RPMI7951 (cell line): ENCODE measurements at regions not wholly inside any gene's neighbourhood (a gene's known extent, or its start where the extent isn't known, plus 50 kb on each side); places are given as distances from the start of the nearest gene placed in this dataset.

Experiments
- DNase-seq: peaks from one replicate; pipeline ENCODE4 v3.0.0-alpha.2; 2012; ENCODE audit warnings: low read depth

- DNase-seq = no peak
These were observed 362.7 kb downstream of the GADD45G start for GRCh38 chr9:89967527-89967926.

- no peak for DNase-seq
These were observed 364.4 kb downstream of the GADD45G start for GRCh38 chr9:89969156-89969675.

DNA sequence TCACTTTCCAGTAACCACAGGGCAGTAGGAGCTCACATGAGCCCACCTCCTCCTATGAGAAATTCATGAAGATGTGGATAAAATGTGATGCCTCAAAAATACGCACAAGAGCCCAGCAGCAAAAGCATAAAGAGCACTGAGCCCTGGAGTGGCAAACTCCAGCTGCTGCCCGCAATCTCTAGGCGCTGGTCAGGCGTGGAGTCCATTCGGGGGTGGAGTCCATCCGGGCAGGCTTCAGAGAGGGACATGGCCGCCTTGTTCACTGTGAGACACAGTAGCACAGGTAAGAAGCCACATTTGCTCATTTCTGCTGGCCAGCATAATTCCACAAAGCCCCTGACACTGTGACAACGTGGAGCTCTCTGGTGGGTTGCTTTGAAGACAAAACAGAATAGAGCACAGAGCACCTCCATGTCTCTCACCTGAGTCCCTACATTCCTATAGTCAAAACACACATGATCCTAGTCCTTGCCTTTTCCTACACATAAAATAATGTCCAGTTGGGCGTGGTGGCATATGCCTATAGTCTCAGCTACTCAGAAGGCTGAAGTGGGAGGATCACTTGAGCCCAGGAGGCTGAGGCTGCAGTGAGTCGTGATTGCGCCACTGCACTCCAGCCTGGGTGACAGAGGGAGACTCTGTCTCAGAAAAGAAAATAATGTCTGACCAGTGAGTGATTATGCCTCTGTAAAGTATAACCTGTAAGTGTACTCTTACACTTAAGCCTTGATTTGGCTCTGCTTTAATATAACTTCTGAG is 365.2 kb downstream of the GADD45G start:
- no peak for DNase-seq

DNA sequence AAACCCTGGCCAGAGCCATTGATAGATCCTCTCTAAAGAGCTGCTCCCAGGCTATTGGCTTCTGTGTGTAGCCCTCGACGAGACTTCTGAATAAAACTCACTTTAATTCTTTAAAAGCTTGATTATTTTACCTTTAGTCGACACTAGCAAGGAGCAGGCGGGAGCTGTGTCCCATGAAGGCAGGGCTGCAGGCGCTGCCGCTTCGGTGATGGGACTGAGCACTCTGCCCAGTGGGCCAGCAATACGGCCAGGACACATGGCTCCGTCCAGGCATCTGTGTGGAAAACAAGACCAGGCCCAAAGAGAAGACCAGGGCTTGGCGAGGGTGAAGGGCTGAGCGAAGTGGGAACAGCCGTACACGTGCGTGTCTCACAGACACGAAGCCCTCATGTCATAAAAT is 365.9 kb downstream of the GADD45G start:
- DNase-seq = no peak

GRCh38 chr9:89972535-89972934 is 367.7 kb downstream of the GADD45G start:
- no peak for DNase-seq

DNA sequence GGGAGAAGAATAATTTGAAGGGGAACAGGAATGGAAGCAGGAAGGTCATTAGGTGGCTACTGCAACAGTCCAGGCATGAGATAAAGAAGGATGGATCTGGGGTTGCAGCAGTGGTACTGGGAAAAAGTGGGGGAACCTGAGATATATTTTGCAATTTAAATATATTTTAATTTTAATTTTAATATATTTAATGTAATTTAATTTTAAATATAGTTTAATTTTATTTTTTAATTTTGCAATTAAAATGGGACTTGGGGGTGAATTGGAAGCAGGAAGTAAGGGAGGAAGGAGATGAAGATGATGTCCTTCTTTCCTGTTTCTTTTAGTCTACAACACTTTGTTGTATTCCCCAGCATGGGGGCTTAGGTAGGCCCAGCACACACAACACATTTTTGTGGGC is 369.8 kb downstream of the GADD45G start:
- no peak for DNase-seq

DNA sequence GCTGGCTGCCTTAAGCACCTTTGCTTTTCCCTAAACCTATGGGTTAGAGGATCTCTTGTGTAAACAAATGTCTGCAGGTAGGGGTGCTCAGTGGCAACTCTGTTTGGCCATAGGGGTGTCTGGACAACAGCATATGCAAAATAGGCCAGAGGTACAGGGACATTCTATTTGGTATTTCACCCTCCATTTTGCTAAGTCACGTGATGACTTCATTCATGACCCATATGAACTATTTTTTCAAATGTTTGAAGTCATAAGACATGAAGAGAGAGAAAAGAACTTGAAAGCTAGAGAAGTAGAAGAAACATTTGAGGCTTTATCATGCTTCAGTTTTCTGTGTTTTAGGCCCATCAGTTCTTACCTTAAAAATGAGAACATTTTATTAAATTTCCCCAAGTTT is 370.2 kb downstream of the GADD45G start:
- no peak for DNase-seq

GRCh38 chr9:89975630-89976029 is 370.8 kb downstream of the GADD45G start:
- DNase-seq = no peak

DNA sequence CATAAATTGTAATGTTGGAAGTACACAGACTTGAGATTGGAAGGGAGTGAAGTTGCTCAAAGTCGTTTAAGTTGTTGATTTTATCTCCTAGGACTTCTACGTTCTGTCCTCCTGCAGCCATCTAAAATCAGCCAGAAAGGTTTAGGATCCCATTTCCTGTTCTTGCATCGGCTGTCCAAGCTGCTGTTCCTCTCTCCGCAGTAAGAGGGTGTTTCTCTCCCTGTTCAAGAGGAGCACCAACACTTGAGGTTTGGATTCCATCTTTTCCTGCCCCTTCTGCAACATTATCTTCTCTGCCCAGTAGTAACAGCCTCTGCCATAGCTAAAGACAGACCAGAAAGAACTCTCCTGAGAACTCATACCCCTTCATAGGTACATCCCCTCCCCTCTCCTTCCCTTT is 373.4 kb downstream of the GADD45G start:
- no peak for DNase-seq

GRCh38 chr9:89980600-89980999 is 375.8 kb downstream of the GADD45G start:
- DNase-seq = no peak

GRCh38 chr9:89982016-89982415 is 377.2 kb downstream of the GADD45G start:
- no peak for DNase-seq

DNA sequence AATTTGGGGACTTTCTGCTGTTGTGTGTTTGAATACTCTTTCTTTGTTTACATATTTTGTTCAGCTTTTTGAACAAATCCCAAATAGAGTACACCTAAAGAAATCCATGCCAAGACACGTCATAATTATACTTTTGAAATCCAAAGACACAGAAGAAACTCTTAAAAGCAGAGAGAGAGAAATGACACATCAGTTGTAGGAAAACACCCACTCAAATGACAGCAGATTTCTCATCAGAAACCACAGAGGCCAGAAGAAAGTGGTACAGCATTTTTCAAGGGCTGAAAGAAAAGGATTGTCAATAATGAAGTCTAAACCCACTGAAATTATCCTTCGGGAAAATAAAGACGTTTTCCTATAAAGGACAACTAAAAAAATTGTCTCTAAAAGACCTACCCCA is 378.6 kb downstream of the GADD45G start:
- DNase-seq = no peak

GRCh38 chr9:89984214-89984613 is 379.4 kb downstream of the GADD45G start:
- DNase-seq = no peak

DNA sequence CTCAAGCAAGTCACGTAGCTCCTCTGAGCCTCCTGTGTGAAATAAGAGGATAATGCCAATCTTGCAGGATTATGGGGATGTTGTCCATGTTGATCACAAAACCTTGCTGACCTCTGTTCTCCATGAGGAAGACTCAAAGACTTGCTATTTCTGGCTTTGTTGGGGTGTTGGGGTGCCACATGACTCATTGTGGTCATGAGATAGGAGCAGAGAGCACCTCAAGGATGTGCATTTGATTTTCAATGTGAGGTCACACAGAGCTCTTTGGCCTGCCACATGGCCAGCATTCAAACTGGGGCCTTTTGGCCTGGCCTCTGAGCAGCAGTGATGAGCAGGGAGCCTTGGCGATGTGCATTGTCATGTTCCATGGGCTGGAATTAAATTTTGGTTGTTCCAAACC is 380.3 kb downstream of the GADD45G start:
- no peak for DNase-seq

GRCh38 chr9:89986190-89986589 is 381.4 kb downstream of the GADD45G start:
- no peak for DNase-seq

- no peak for DNase-seq
These were observed 383.6 kb downstream of the GADD45G start for GRCh38 chr9:89988458-89988857.

GRCh38 chr9:89991204-89991790 is 386.5 kb downstream of the GADD45G start:
- DNase-seq = no peak

DNA sequence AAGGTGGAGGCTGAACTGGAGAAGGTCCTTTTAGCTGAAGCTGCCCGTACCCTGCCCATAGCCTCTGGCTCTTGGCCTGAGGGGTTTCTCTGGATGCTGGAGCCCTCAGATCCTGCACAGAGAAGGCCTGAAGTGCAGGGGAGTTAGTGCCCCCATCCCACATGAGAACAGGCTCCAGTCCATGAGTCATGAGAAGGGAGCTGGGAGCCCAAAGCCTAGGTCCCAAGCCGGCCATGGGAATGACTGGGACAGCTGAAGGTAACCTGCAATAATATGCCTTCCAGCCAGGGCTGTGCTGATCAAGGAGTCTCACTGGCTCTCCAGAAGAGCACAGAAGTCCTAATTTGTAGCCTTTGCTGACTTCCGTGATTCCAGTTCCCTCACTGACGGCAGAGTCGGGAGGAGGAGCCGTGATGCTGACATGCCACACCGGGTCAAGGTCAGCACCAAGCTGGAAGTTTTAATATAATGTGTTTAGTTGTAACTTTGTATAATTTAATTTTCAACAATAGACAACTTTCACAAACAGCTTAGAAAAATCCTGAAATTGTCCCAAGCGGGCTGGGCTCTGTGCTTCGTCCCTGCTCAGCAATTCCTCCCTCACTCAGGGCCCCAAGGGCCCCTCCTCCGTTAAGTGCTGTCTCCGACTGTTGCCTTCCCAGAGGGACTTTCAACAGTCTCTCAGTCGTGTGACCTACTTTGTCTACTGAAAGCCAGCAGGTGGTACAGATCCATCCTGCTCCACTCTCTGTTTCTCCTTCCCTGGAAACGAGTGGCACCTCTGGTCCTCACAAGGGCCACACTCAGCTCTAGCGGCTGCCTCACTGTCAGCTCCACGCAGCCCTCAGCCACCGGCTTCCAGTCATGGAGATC is 387.8 kb downstream of the GADD45G start:
- no peak for DNase-seq

DNA sequence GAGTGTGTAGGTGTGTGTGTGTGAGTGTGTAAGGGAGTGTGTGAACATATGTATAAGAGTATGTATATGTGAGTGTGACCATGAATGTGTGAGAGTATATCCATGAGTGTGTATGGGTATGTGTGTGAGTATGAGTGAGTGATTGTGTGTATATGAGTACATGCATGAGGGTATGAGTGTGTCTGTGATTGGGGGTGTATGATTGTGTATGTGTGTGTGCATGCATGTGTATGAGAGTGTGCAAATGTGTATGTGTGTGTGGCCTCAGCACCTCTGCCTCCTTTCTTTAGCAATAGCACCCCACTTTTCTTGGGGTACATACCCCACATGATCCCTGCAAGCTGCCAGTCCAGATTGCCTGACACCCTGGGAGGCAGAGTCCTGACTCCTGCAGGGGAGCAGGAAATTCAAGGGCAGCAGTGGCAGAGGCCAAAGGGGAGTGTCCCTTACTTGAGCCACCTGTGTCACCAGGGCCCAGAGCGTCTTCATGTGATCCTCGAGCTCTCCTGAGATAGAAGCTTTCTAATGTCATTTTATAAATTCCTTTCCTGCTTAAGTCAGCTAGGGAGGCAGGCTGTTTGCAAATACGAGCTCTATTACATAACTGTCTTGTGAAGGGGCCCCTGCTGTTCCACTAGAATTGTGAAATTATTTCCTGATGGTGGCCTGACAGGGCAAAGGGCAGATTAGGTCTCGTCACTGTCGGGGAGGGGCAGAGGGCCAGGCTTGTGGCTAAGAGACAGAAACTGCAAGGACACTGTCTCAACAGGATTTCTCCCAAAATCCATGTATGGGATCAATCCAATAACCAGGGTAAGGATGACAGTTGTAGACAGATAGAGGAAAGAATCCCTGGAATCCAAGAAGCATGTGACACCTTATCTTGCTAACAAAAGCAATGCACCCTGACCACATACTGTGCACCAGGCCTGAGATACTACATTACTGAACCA is 389.1 kb downstream of the GADD45G start:
- DNase-seq = no peak

DNA sequence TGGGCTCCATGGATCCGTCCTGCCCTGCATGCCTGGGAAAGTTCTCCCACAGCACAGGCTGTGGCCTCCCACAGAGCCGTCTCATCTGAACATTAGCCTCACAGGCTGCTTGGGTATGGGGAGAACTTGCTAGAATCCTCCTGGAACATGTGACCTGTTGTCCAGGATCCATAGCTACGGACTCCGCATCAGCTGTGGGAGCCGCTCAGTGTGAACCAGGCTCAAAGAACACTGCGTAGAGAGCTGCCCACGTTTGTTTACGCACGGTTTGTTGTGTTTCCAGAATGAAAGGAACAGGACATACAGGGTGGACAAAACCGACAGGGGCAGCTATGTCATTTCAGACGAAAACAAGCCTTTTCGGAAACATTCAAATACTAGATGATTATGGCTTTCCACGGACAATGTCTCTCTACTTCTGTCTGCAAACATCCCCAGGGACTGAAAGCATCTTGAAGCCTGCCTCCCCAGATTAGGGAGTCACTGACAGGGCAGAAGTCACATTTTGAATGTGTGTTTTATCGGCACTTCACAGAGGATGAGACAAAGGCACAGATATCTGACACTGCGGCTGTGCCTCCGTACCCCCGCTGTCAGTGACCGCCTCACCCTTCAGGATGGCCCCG is 390.3 kb downstream of the GADD45G start:
- DNase-seq = no peak

- no peak for DNase-seq
These were observed 391.3 kb downstream of the GADD45G start for GRCh38 chr9:89996116-89996515.
